ENCODE measurements at regions not wholly inside any gene's neighbourhood (a gene's known extent, or its start where the extent isn't known, plus 50 kb on each side); places are given as distances from the start of the nearest gene placed in this dataset.

GRCh38 chr5:155116456-155117251 is 103.1 kb downstream of the KIF4B start:
- TF ChIP-seq TAF1 (IDR thresholded peaks at IDR 0.05; ENCODE audit: borderline replicate concordance, insufficient read depth, low read length) (no peak), POLR2AphosphoS5 (IDR thresholded peaks at IDR 0.05; ENCODE audit: low read depth, low read length) (no peak), SIN3A (IDR thresholded peaks at IDR 0.05; ENCODE audit: borderline replicate concordance, insufficient read depth, low read length) (no peak)
